GM12892 (cell line): ENCODE measurements at regions not wholly inside any gene's neighbourhood (a gene's known extent, or its start where the extent isn't known, plus 50 kb on each side); places are given as distances from the start of the nearest gene placed in this dataset.
"Not testable (repeated sequence)": the region's sequence is repeated elsewhere in the genome, so short reads cannot be mapped to it uniquely, and the experiment has no call there.

Experiments used
- DNase-seq: peaks from one replicate; pipeline ENCODE4 v3.0.0; 2011; ENCODE audit not compliant: insufficient read length
- FAIRE-seq: peaks from 2 replicates; lab custom pipeline; 2011; peaks lifted over from hg19 to GRCh38; lab: Jason Lieb, UNC
- POLR2A ChIP-seq: IDR thresholded peaks from 2 replicates; pipeline ENCODE4 v1.6.1; 2011; ENCODE audit warnings: low read depth, low read length, control low read depth
- POLR2AphosphoS5 ChIP-seq: IDR thresholded peaks from 2 replicates; pipeline ENCODE4 v1.6.1; 2011; ENCODE audit warnings: low read depth, low read length, control low read depth
- TAF1 ChIP-seq: IDR thresholded peaks from 2 replicates; pipeline ENCODE4 v1.6.1; 2011; ENCODE audit warnings: low read depth, mild to moderate bottlenecking, control low read depth, low read length, borderline replicate concordance

GRCh38 chr5:110268985-110269384 is 457.5 kb downstream of the TMEM232 start:
- DNase-seq, result no peak
- no peak for TF ChIP-seq TAF1
- FAIRE-seq, result no peak

- DNase-seq (no peak), FAIRE-seq (no peak)
Observed at GRCh38 chr5:110269478-110270142, 456.9 kb downstream of the TMEM232 start.

GRCh38 chr5:110275878-110276277 is 450.6 kb downstream of the TMEM232 start:
- FAIRE-seq (no peak), DNase-seq (no peak)
- no peak for TF ChIP-seq POLR2AphosphoS5
- TF ChIP-seq TAF1, result no peak
- TF ChIP-seq POLR2A, result no peak

More at GRCh38 chr5:110269478-110270142, 456.9 kb downstream of the TMEM232 start:
- TF ChIP-seq POLR2A, result no peak

- not testable (repeated sequence) for DNase-seq, FAIRE-seq
Observed at GRCh38 chr5:110278449-110278848, 448.0 kb downstream of the TMEM232 start.

GRCh38 chr5:110284121-110284520 is 442.4 kb downstream of the TMEM232 start:
- DNase-seq, FAIRE-seq: not testable (repeated sequence)

GRCh38 chr5:110288766-110289511 is 437.5 kb downstream of the TMEM232 start:
- DNase-seq (no peak), FAIRE-seq (no peak)
- TF ChIP-seq POLR2A (no peak), POLR2AphosphoS5 (no peak), TAF1 (no peak)

GRCh38 chr5:110289512-110289810 is 437.0 kb downstream of the TMEM232 start:
- DNase-seq (no peak), FAIRE-seq (no peak)
- TF ChIP-seq TAF1 (no peak), POLR2A (no peak), POLR2AphosphoS5 (no peak)

- FAIRE-seq, result no peak
- no peak for TF ChIP-seq POLR2A
- no peak for TF ChIP-seq TAF1
- TF ChIP-seq POLR2AphosphoS5, result no peak
- DNase-seq, result no peak
Observed at GRCh38 chr5:110290542-110290941, 435.9 kb downstream of the TMEM232 start.

GRCh38 chr5:110294281-110294680 is 432.2 kb downstream of the TMEM232 start:
- TF ChIP-seq POLR2AphosphoS5 (no peak), POLR2A (no peak), TAF1 (no peak)
- no peak for FAIRE-seq
- DNase-seq, result no peak

GRCh38 chr5:110297152-110297670 is 429.3 kb downstream of the TMEM232 start:
- FAIRE-seq (no peak), DNase-seq (no peak)
- TF ChIP-seq POLR2AphosphoS5 (no peak), POLR2A (no peak), TAF1 (no peak)

GRCh38 chr5:110304176-110304575 is 422.3 kb downstream of the TMEM232 start:
- TF ChIP-seq TAF1, result no peak
- TF ChIP-seq POLR2A, result no peak
- TF ChIP-seq POLR2AphosphoS5, result no peak
- FAIRE-seq (no peak), DNase-seq (no peak)

GRCh38 chr5:110306650-110307049 is 419.8 kb downstream of the TMEM232 start:
- DNase-seq (no peak), FAIRE-seq (no peak)
- no peak for TF ChIP-seq POLR2A
- TF ChIP-seq TAF1, result no peak
- no peak for TF ChIP-seq POLR2AphosphoS5

- TF ChIP-seq POLR2AphosphoS5 (no peak), TAF1 (no peak), POLR2A (no peak)
- DNase-seq, result no peak
- FAIRE-seq, result no peak
Observed at GRCh38 chr5:110309222-110309621, 417.2 kb downstream of the TMEM232 start.

GRCh38 chr5:110316566-110316965 is 409.9 kb downstream of the TMEM232 start:
- DNase-seq, FAIRE-seq: not testable (repeated sequence)
